GM12865 (cell line): ENCODE measurements at regions not wholly inside any gene's neighbourhood (a gene's known extent, or its start where the extent isn't known, plus 50 kb on each side); places are given as distances from the start of the nearest gene placed in this dataset.
"Not testable (repeated sequence)": the region's sequence is repeated elsewhere in the genome, so short reads cannot be mapped to it uniquely, and the experiment has no call there.

ENCODE experiments used
- DNase-seq: peaks from one replicate; pipeline ENCODE4 v3.0.0; 2010; ENCODE audit warnings: low read depth
- H3K4me3 ChIP-seq: 2 replicates; pipeline ENCODE4 v1.5.1; 2011; ENCODE audit warnings: mild to moderate bottlenecking, low read depth, low read length, control low read depth
- CTCF ChIP-seq: IDR thresholded peaks from 2 replicates; pipeline ENCODE4 v1.5.1; 2011; ENCODE audit warnings: low read length, control low read depth, low read depth, inconsistent platforms; ENCODE audit not compliant: insufficient read depth; ENCODE audit errors: missing control alignments

GRCh38 chr10:9103301-9103700, 1048.8 kb downstream of the GATA3 start:
- no peak overlapping the region for H3K4me3 ChIP-seq

GRCh38 chr10:9111976-9112375, 1057.5 kb downstream of the GATA3 start:
- H3K4me3 ChIP-seq, result no peak overlapping the region
- no peak for TF ChIP-seq CTCF
- no peak for DNase-seq

More at GRCh38 chr10:9103301-9103700, 1048.8 kb downstream of the GATA3 start:
- DNase-seq, result no peak
- TF ChIP-seq CTCF, result no peak

- H3K4me3 ChIP-seq, result no peak overlapping the region
- no peak for DNase-seq
- no peak for TF ChIP-seq CTCF
Measured at GRCh38 chr10:9126728-9127127, 1072.2 kb downstream of the GATA3 start.

GRCh38 chr10:9137368-9137767, 1082.9 kb downstream of the GATA3 start:
- DNase-seq, result no peak
- no peak for TF ChIP-seq CTCF
- H3K4me3 ChIP-seq, result no peak overlapping the region

GRCh38 chr10:9138829-9139228, 1084.3 kb downstream of the GATA3 start:
- DNase-seq, H3K4me3 ChIP-seq: not testable (repeated sequence)

GRCh38 chr10:9140373-9140772, 1085.9 kb downstream of the GATA3 start:
- TF ChIP-seq CTCF, result no peak
- DNase-seq, result no peak
- no peak overlapping the region for H3K4me3 ChIP-seq

- no peak for TF ChIP-seq CTCF
- H3K4me3 ChIP-seq, result no peak overlapping the region
Measured at GRCh38 chr10:9147475-9147874, 1093.0 kb downstream of the GATA3 start.

GRCh38 chr10:9149134-9149533, 1094.6 kb downstream of the GATA3 start:
- TF ChIP-seq CTCF, result no peak
- H3K4me3 ChIP-seq, result no peak overlapping the region
- DNase-seq, result no peak

More at GRCh38 chr10:9147475-9147874, 1093.0 kb downstream of the GATA3 start:
- DNase-seq, result no peak

GRCh38 chr10:9153057-9153456, 1098.6 kb downstream of the GATA3 start:
- H3K4me3 ChIP-seq, DNase-seq: not testable (repeated sequence)
